ENCODE measurements at regions not wholly inside any gene's neighbourhood (a gene's known extent, or its start where the extent isn't known, plus 50 kb on each side); places are given as distances from the start of the nearest gene placed in this dataset.

DNA sequence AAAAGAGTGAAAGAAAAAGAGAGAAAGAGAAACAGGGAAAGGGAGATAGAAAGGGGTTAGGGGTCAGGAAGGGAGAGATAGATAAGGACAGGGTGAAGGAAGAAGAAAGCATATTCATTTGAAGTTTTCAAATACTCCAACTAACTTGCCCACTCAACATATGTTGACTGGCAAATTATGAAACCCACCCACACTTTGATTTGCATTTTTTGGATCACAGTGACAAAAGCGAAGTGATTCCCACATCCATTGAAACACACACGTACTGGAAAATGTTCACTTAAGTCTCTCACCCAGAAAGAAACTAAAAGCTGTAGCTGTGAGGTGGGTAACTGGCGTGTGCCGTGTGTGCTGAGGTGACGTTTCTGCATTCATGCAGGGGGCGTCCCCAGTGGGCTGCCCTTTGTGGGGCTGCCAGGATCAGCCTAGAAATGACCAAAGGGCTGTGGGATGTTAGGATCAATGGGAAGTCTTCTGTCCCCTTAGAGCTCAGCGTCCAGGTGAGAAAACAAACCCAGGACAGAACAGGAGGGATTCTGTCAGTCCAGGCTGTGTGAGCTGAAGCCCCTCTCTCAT, 134.9 kb upstream of the ADARB2 start:
- DNase-seq (no peak), ATAC-seq (ENCODE audit: low read depth) (no peak)
- peaks cover 36% of the 10 kb centered on the region for H3K9me3 ChIP-seq (ENCODE audit: control insufficient read depth, insufficient read depth, low read length)
- no peak overlapping the region for H4K5ac ChIP-seq (ENCODE audit: low read depth, low read length)
- no peak overlapping the region for H3K14ac ChIP-seq (replicated peaks; ENCODE audit: low read depth, low read length)
- H3K56ac ChIP-seq (ENCODE audit: extremely low read depth, insufficient read depth, low read length), result no peak overlapping the region
- no peak overlapping the region for H3K23ac ChIP-seq (ENCODE audit: low read depth, low read length)
- no peaks in the 10 kb centered on the region for H3K36me3 ChIP-seq (ENCODE audit: control insufficient read depth, insufficient read depth, low read length)
- no peaks in the 10 kb centered on the region for H3K4me1 ChIP-seq (ENCODE audit: control insufficient read depth, insufficient read depth, low read length)
- dilution Hi-C loops (cut with HindIII; ENCODE audit: low sequenced_read_pairs, unreplicated experiment), result no loop called here
- no peak overlapping the region for H3K27ac ChIP-seq (ENCODE audit: insufficient read depth, low read length)
- no peak overlapping the region for H3K4me3 ChIP-seq (ENCODE audit: insufficient read depth, low read depth, low read length)
- H4K20me1 ChIP-seq (ENCODE audit: insufficient read depth, low read length), result no peaks in the 10 kb centered on the region
- H2BK5ac ChIP-seq (ENCODE audit: low read depth, low read length, poor library complexity, severe bottlenecking), result no peak overlapping the region
- H2AFZ ChIP-seq (replicated peaks; ENCODE audit: low read length, poor library complexity), result no peak overlapping the region
- no peak overlapping the region for H2AK5ac ChIP-seq (ENCODE audit: low read depth, low read length)
- no peak overlapping the region for H2BK20ac ChIP-seq (ENCODE audit: low read depth, low read length)
- no peak overlapping the region for H4K91ac ChIP-seq (ENCODE audit: insufficient read depth, low read depth, low read length)
- POLR2A ChIA-PET (ENCODE audit: unreplicated experiment), result no interaction called here
- H3K9me1 ChIP-seq (ENCODE audit: insufficient read depth, low read length), result no peaks in the 10 kb centered on the region
- H3K79me1 ChIP-seq (ENCODE audit: low read depth in 1 of 2, low read length in 2 of 2), result no peaks in the 10 kb centered on the region
- no peak overlapping the region for H2BK15ac ChIP-seq (ENCODE audit: low read depth, low read length)
- TF ChIP-seq SMC3 (IDR thresholded peaks at IDR 0.05; ENCODE audit: low read depth, low read length) (no peak), RFX5 (IDR thresholded peaks at IDR 0.05; ENCODE audit: low read depth, low read length) (no peak), NFE2L2 (IDR thresholded peaks at IDR 0.05; ENCODE audit: low read depth, low read length) (no peak), CHD1 (IDR thresholded peaks at IDR 0.05; ENCODE audit: low read depth, low read length) (no peak), MAZ (IDR thresholded peaks at IDR 0.05; ENCODE audit: borderline replicate concordance, low read depth, low read length) (no peak), POLR2A (IDR thresholded peaks at IDR 0.05; ENCODE audit: low read depth, low read length) (no peak), BHLHE40 (IDR thresholded peaks at IDR 0.05; ENCODE audit: low read depth, low read length) (no peak), RAD21 (IDR thresholded peaks at IDR 0.05; ENCODE audit: low read length) (no peak), RCOR1 (IDR thresholded peaks at IDR 0.05; ENCODE audit: insufficient replicate concordance, low read length) (no peak), MXI1 (IDR thresholded peaks at IDR 0.05; ENCODE audit: borderline replicate concordance, low read depth, low read length) (no peak), FOS (IDR thresholded peaks at IDR 0.05; ENCODE audit: low read depth, low read length) (no peak), MAFK (IDR thresholded peaks at IDR 0.05; ENCODE audit: low read depth, low read length) (no peak)
- TF ChIP-seq, protein P1, sequence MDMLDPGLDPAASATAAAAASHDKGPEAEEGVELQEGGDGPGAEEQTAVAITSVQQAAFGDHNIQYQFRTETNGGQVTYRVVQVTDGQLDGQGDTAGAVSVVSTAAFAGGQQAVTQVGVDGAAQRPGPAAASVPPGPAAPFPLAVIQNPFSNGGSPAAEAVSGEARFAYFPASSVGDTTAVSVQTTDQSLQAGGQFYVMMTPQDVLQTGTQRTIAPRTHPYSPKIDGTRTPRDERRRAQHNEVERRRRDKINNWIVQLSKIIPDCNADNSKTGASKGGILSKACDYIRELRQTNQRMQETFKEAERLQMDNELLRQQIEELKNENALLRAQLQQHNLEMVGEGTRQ (IDR thresholded peaks at IDR 0.05; ENCODE audit: low read depth, low read length), result no peak
- H2BK120ac ChIP-seq (ENCODE audit: low read depth, low read length), result no peak overlapping the region
- no peak overlapping the region for H3K4ac ChIP-seq (ENCODE audit: low read depth, low read length)
- no peak overlapping the region for H3K9ac ChIP-seq (ENCODE audit: low read depth, low read length)
- intact Hi-C loops (cut with micrococcal nuclease), result no loop called here
- H3K27me3 ChIP-seq (ENCODE audit: control insufficient read depth, insufficient read depth, low read length), result no peaks in the 10 kb centered on the region
- no peak overlapping the region for H3K18ac ChIP-seq (ENCODE audit: low read depth, low read length)
- CTCF ChIA-PET, result no interaction called here
- WGBS, 2 experiments (ENCODE audit: extremely low coverage in 2 of 2, insufficient read length in 1 of 2), result 40% methylated on average over 2 of the region's 7 CpGs; no CpG with 5 or more reads in 1 of the 2 experiments
- H2AK9ac ChIP-seq (replicated peaks; ENCODE audit: low read depth, low read length, poor library complexity), result no peak overlapping the region
- H4K8ac ChIP-seq (ENCODE audit: low read depth in 2 of 2, low read length in 2 of 2), result no peak overlapping the region
- in situ Hi-C loops (cut with MboI; ENCODE audit: low sequenced_read_pairs), result no loop called here
- H3K4me2 ChIP-seq (ENCODE audit: low read depth, low read length), result no peak overlapping the region
- BruUV-seq (replicated peaks), result no TSS peak
